ENCODE measurements at regions not wholly inside any gene's neighbourhood (a gene's known extent, or its start where the extent isn't known, plus 50 kb on each side); places are given as distances from the start of the nearest gene placed in this dataset.

DNA sequence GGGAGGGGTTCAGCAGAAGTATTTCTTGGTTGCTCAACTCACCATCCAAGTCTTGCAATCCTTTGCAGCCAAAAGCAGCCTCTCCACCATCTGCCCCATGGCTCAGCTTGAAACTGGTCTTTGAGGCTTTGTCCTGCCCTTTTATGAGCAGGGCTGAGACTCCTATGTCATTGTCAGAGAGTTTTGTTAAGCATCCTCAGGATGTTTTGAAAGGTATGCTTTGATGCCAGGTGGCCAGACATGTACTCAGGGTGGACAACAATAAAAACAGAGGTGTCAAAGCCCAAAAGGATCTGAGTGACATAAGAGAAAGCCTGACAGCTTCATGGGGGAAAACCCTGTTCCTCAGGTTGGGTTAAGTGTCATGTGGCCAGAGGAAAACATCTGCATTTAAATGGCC is 310.5 kb downstream of the PRDM2 start:
- TF ChIP-seq, protein P1, sequence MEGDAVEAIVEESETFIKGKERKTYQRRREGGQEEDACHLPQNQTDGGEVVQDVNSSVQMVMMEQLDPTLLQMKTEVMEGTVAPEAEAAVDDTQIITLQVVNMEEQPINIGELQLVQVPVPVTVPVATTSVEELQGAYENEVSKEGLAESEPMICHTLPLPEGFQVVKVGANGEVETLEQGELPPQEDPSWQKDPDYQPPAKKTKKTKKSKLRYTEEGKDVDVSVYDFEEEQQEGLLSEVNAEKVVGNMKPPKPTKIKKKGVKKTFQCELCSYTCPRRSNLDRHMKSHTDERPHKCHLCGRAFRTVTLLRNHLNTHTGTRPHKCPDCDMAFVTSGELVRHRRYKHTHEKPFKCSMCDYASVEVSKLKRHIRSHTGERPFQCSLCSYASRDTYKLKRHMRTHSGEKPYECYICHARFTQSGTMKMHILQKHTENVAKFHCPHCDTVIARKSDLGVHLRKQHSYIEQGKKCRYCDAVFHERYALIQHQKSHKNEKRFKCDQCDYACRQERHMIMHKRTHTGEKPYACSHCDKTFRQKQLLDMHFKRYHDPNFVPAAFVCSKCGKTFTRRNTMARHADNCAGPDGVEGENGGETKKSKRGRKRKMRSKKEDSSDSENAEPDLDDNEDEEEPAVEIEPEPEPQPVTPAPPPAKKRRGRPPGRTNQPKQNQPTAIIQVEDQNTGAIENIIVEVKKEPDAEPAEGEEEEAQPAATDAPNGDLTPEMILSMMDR (conservative IDR thresholded peaks at IDR 0.05 in 1 of 2, IDR thresholded peaks at IDR 0.05 in 1 of 2; ENCODE audit: extremely low read depth in 1 of 2, insufficient read depth in 1 of 2, low read depth in 1 of 2, low read length in 2 of 2): no peak
- TF ChIP-seq EZH2 (IDR thresholded peaks at IDR 0.05; ENCODE audit: borderline replicate concordance, low read length): no peak

Data from mammary epithelial cell (primary cell).